ENCODE measurements at regions not wholly inside any gene's neighbourhood (a gene's known extent, or its start where the extent isn't known, plus 50 kb on each side); places are given as distances from the start of the nearest gene placed in this dataset.
A peak's percentile ranks its signal among the peaks of the same experiment; 100 is the strongest.
"Not testable (repeated sequence)": the region's sequence is repeated elsewhere in the genome, so short reads cannot be mapped to it uniquely, and the experiment has no call there.

- no peak for DNase-seq
These were observed 69.4 kb upstream of the TARDBP start for GRCh38 chr1:10943041-10943440.

GRCh38 chr1:10943991-10944730, 68.3 kb upstream of the TARDBP start:
- DNase-seq = peak; percentile 14

- DNase-seq = no peak
These were observed 66.4 kb upstream of the TARDBP start for GRCh38 chr1:10945991-10946509.

- no peak for DNase-seq
These were observed 65.3 kb upstream of the TARDBP start for GRCh38 chr1:10947181-10947580.

GRCh38 chr1:10947691-10948462, 64.6 kb upstream of the TARDBP start:
- no peak for DNase-seq

GRCh38 chr1:10948463-10948775, 64.0 kb upstream of the TARDBP start:
- DNase-seq = no peak

- no peak for DNase-seq
These were observed 61.9 kb upstream of the TARDBP start for GRCh38 chr1:10950316-10951172.

- not testable (repeated sequence) for DNase-seq
These were observed 61.2 kb upstream of the TARDBP start for GRCh38 chr1:10951298-10951697.

- DNase-seq = no peak
These were observed 60.5 kb upstream of the TARDBP start for GRCh38 chr1:10951961-10952360.

- no peak for DNase-seq
These were observed 58.8 kb upstream of the TARDBP start for GRCh38 chr1:10953505-10954193.

GRCh38 chr1:10957133-10957532, 55.3 kb upstream of the TARDBP start:
- DNase-seq = no peak

- DNase-seq = no peak
These were observed 53.8 kb upstream of the TARDBP start for GRCh38 chr1:10958614-10959013.

- DNase-seq = peak; percentile 70
These were observed 51.8 kb upstream of the TARDBP start for GRCh38 chr1:10960411-10961299.

- DNase-seq = no peak
These were observed 51.1 kb upstream of the TARDBP start for GRCh38 chr1:10961300-10961833.

- peak; percentile 68 for DNase-seq
These were observed 50.0 kb upstream of the TARDBP start for GRCh38 chr1:10962483-10962882.

Measured in NCI-H1694 (cell line).